Right cardiac atrium (tissue), 5 donors: ENCODE measurements at regions not wholly inside any gene's neighbourhood (a gene's known extent, or its start where the extent isn't known, plus 50 kb on each side); places are given as distances from the start of the nearest gene placed in this dataset.

Experiments
- ATAC-seq, 2 donors: fragments of 200-7000 bp; cut with Tn5 transposase; one replicate each; pipeline versions ENCODE4 v1.8.0 to v1.9.1; 2020; ENCODE audit warnings: moderate library complexity in 2 of 2, mild to moderate bottlenecking in 1 of 2
- DNase-seq, 3 donors: peaks; one replicate each; pipeline ENCODE4 v3.0.0-alpha.2; 2020
- H3K27ac ChIP-seq: one replicate; pipeline ENCODE4 v1.5.1; 2013; ENCODE audit warnings: mild to moderate bottlenecking, low read length, control low read depth, moderate library complexity
- H3K27me3 ChIP-seq: one replicate; pipeline ENCODE4 v1.6.1; 2013; ENCODE audit not compliant: control insufficient read depth, insufficient read depth
- H3K4me1 ChIP-seq: one replicate; pipeline ENCODE4 v1.6.1; 2013; ENCODE audit warnings: low read length; ENCODE audit not compliant: control insufficient read depth, insufficient read depth
- H3K4me3 ChIP-seq: one replicate; pipeline ENCODE4 v1.5.1; 2013; ENCODE audit warnings: low read length, control low read depth
- H3K9me3 ChIP-seq: one replicate; pipeline ENCODE4 v1.6.1; 2013; ENCODE audit warnings: low read length; ENCODE audit not compliant: control insufficient read depth
- WGBS: extraction: QIAGEN DNeasy Blood & Tissue Kit; methylation state at CpG from one replicate; pipeline ENCODE4 v1.1.7; 2013; 5-methylcytosine and 5-hydroxymethylcytosine counted together
- intact Hi-C, 4 donors: fragments of 100-400 bp; cut with DNase I; formaldehyde crosslinking; loops; one replicate each; pipeline versions ENCODE4 v1.11.0 to v1.14.0; 2022 to 2023
- donor health status: healthy with polysubstance abuse.
- donor health status: DM: no; HTN: yes; CAD: no.
- donor health status: DM: no; HTN: no; CAD: no.
- donor health status: DM: no; HTN: yes; CAD: no; lungs with severe emphysema.
- donor health status: DM: yes; HTN: yes; CAD: no.

DNA sequence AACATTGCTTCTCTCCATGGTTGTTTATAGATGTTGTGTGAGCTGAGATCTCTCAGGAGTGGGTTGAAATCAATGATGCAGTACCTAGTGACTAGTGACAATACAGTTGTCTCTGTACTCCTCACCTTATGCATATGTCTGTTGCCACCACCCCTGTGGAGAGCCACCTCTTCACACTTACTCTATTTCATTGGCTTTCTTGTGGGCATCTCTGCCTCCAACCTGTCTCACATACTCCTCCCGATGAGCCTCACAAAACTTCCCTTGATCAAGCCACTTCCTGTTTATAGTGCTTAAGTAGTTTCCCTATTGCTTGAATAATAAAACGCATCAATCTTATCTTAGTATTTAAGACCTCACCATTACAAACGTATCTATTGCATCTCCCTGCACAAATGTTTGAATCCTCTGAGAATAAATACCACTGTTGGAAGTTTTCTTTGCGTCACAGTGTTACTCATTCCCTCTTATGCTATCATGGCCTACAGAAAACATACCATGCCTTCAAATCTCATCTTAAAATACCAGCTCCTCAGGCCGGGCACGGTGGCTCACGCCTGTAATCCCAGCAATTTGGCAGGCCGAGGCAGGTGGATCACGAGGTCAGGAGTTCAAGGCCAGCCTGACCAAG is 54.7 kb upstream of the GREM2 start:
- DNase-seq (no peak), ATAC-seq (no peak)
- no peaks in the 10 kb centered on the region for H3K9me3 ChIP-seq
- H3K27me3 ChIP-seq = no peaks in the 10 kb centered on the region
- no peak overlapping the region for H3K4me3 ChIP-seq
- H3K4me1 ChIP-seq = no peaks in the 10 kb centered on the region
- WGBS = 82% methylated on average over 9 of the region's 9 CpGs
- intact Hi-C loops = no loop called here
- H3K27ac ChIP-seq = no peak overlapping the region

DNA sequence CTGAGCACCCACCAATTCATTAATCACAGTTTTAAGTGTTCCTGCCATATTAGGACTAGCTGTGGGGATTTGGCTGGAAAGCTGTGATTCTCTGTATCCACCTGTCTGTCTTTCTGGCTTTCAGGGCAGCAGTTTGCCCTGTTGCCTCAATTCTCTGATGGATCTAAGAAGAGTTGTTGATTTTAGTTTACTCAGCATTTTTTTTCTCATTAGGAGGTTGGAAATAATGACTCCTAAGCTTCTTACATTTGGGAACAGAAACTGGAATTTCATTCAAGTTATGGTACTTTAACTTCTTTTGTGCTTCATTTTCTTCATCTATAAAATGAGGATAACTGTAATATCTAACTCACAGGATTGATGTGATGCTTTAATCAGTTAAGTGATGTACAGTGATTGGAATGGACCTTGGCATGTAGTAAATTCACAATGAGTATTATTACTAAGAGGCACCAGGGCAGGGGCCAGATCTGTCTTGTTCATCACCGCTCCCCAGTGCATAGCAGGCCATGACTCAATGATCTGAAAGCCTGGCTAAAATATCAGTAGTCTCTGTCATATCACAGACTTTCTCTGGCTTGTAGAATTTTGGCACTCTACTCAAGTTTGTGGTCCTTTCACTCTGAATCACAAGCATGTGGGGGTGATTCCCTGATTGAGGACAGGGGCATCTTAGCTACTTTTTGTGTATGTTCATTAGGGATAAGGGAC is 51.4 kb upstream of the GREM2 start:
- no peak overlapping the region for H3K27ac ChIP-seq
- no peaks in the 10 kb centered on the region for H3K4me1 ChIP-seq
- no peaks in the 10 kb centered on the region for H3K9me3 ChIP-seq
- no peak for ATAC-seq
- no peak overlapping the region for H3K4me3 ChIP-seq
- 89% methylated on average over 1 of the region's 1 CpG for WGBS
- no peak for DNase-seq
- intact Hi-C loops = no loop called here
- no peaks in the 10 kb centered on the region for H3K27me3 ChIP-seq
